ENCODE measurements at regions not wholly inside any gene's neighbourhood (a gene's known extent, or its start where the extent isn't known, plus 50 kb on each side); places are given as distances from the start of the nearest gene placed in this dataset.

DNA sequence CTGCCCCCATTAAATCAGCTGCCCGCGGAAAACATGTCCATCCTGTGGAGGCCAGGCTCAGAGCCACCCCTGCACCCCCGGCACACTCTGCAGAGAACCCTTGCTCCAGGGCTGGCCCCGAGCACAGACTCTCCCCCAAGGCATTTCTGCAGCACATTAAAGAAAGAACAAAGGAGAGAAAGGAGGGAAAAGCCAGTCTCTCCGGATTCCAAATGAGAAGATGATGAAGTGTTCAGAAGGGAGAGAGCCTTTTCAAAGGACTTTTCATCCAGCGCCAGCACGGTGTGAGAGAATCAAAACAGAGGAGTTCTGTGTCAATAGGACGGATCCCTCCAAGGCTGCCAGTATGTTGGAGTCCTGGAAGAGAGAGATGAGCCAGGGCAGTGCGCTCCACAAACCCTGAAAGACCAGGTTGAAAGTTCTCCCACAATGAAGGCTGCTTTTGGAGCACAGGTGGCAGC, 498.3 kb downstream of the NPHP4 start:
- H3K27ac ChIP-seq (ENCODE audit: low read depth, low read length) = no peak overlapping the region

DNA sequence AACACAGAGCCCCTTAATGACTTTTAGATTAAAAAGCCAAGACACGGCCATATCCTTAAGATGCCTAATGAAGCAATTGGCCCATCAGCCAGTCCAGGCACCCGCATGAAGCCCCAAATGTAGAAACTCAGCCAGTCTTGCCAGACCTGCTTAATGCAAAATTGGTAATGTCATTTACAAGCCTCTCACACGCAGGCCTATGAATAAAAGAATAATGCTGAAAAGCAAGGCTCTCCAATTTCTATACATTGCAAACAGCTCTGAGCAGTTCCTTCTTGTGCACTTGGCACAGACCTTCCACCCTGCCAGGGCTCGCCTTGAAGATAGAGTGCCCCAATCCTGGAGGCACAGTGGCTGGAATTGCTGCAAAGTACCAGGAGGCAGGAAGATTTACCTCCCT, 498.9 kb downstream of the NPHP4 start:
- 60 to 79% (median 76%) methylated on average over 4 of the region's 4 CpGs for WGBS, 3 donors
- H3K27ac ChIP-seq (ENCODE audit: low read depth, low read length) = no peak overlapping the region

More for the DNA sequence above, 498.3 kb downstream of the NPHP4 start:
- WGBS, 3 donors = 37 to 57% (median 50%) methylated on average over 9 of the region's 9 CpGs

GRCh38 chr1:5492846-5493245, 499.4 kb downstream of the NPHP4 start:
- H3K27ac ChIP-seq (ENCODE audit: low read depth, low read length) = peak overlapping the region; percentile 8
- WGBS, 3 donors = 64 to 77% (median 76%) methylated on average over 4 of the region's 4 CpGs

GRCh38 chr1:5491207-5491904, 500.9 kb downstream of the NPHP4 start:
- WGBS, 3 donors = 68 to 73% (median 71%) methylated on average over 9 of the region's 9 CpGs

DNA sequence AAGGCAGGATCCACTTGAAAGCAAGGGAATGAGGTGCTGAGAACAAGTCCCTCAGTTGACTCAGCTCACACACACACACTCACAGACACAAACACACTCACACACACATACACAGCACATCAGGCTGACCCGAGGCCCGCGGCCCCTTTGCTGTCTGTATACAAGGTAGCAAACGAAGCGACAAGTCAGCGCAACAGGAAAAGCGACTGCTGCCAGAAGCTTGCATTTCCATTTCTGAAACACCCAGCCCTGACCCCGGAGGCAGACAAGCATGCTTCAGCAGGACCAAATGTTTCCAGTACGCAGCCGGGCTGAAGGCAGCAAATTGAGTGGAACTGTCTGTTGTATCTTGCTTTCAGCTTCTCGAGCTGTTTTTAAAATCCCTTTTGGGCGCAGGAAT, 501.6 kb downstream of the NPHP4 start:
- H3K27ac ChIP-seq (ENCODE audit: low read depth, low read length) = no peak overlapping the region
- WGBS, 3 donors = 50 to 65% (median 60%) methylated on average over 12 of the region's 12 CpGs

More at GRCh38 chr1:5491207-5491904, 500.9 kb downstream of the NPHP4 start:
- no peak overlapping the region for H3K27ac ChIP-seq (ENCODE audit: low read depth, low read length)

GRCh38 chr1:5488448-5488847, 503.8 kb downstream of the NPHP4 start:
- no peak overlapping the region for H3K27ac ChIP-seq (ENCODE audit: low read depth, low read length)
- 74 to 86% (median 74%) methylated on average over 1 of the region's 1 CpG for WGBS, 3 donors

- H3K27ac ChIP-seq (ENCODE audit: low read depth, low read length) = no peak overlapping the region
- WGBS, 3 donors = 69 to 83% (median 83%) methylated on average over 7 of the region's 7 CpGs
Observed at GRCh38 chr1:5485968-5486696, 506.1 kb downstream of the NPHP4 start.

GRCh38 chr1:5485436-5485835, 506.8 kb downstream of the NPHP4 start:
- no peak overlapping the region for H3K27ac ChIP-seq (ENCODE audit: low read depth, low read length)
- 54 to 95% (median 89%) methylated on average over 2 of the region's 2 CpGs for WGBS, 3 donors

DNA sequence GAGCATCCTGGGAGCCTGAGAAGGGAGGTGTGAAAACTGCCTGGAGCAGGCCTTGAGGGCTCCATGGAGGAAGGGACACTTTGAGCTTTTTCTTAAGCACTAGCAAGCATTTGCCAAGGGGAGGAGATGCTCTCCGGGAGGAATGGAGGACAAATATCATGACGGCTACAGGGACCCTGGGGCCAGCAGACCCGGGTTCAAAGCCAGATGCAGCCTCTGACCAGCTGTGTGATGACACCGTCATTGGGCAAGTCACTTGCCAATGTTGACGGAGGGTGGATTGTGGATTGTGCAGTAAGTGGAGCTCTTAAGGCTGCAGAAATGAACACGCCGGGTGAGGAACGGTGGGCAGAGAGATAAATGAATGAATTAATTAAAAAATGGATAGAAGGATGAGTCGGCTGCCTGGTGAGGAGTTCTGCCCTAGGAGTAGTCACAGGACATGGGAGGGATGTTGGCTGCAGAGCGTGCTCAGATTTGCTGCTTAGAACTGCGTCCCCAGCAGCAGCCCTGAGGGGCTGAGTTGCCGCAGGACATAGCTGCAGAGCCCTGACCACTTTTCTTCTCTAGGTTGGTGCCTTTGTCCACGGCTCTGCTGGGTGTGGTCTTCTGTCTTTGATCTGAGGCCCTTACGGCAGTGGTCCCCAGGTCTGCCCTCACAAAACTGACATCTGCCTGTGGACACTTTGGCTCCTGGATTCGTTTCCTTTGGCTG, 507.6 kb downstream of the NPHP4 start:
- 57 to 69% (median 59%) methylated on average over 15 of the region's 15 CpGs for WGBS, 3 donors
- no peak overlapping the region for H3K27ac ChIP-seq (ENCODE audit: low read depth, low read length)

DNA sequence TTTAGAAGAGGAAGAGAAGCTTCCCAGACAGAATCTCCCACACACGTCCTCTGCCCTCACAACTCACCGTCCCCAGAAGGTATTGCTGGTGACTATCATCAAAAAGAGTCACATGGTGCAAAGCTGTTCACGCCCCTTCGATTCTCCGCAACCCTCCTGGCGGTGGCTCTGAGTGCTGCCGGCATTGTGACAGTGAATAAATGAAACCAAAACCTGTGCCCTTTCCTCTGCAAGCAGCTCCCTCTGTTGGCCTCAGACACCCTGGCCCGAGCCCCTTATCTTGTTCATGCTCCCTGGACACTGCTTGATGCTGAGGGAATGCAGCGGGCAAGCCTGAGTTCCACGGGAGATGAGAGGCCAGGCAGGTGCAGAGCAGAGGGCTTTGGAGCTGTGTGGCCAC, 510.3 kb downstream of the NPHP4 start:
- WGBS, 3 donors = 27 to 48% (median 36%) methylated on average over 10 of the region's 10 CpGs
- no peak overlapping the region for H3K27ac ChIP-seq (ENCODE audit: low read depth, low read length)

GRCh38 chr1:5480906-5481305, 511.3 kb downstream of the NPHP4 start:
- 81 to 90% (median 89%) methylated on average over 10 of the region's 10 CpGs for WGBS, 3 donors
- no peak overlapping the region for H3K27ac ChIP-seq (ENCODE audit: low read depth, low read length)

DNA sequence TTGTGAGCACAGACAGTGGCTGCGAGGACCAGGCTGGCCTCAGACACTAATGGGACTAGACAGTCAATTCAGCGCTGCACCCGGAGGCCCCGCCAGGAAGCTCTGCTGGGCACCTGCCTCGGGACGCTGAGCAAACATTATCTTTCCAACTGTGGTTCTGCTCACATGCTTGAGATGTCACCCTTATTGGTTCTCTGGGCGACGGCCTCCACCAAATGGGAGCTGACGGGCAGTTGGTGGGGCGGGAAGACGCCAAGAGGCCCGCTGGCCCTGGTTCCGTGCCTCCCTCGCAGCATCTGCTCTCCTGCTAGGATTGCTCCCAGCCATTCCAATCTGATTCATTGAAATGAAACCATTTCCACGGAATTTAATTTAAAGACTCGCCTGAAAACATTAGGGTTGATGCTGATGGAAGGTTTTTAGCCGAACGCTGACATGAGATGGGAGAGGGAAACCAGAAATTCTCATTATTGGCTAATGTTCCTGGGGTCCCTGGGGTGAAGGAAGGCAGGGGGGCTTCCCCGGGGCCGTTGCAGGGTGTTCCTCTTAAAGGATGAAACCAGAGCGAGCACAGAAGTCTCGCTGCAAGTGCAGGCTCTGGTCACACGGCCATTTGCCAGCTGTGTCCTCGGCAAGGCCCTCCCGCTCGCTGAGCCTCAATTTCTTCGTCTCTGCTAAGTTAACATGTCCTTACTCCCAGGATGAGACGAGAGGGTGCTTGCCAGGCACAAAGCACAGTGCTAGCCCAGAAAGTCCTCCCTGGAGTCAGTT, 512.2 kb downstream of the NPHP4 start:
- WGBS, 3 donors = 78 to 82% (median 82%) methylated on average over 28 of the region's 28 CpGs
- H3K27ac ChIP-seq (ENCODE audit: low read depth, low read length) = no peak overlapping the region

DNA sequence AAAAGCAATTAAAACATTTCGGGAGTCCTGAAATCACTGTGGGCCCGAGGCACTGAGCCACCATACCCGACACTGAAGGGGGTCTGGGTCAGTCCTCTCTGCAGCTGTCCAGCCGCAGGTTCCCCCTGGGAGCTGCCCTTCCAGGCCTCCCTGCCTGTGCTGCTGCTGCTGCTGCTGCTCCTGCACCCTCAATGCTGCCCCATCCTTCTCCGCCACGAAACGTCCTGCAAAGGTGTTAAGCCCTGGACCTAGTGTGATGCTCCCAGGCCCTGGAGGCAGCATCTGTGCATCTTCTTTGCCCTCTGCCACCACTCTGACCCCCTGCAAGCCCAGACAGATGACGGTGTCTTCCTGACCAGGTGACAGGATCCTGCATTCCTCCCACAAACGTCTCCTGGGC, 513.3 kb downstream of the NPHP4 start:
- WGBS, 3 donors = 59 to 66% (median 62%) methylated on average over 9 of the region's 9 CpGs
- H3K27ac ChIP-seq (ENCODE audit: low read depth, low read length) = no peak overlapping the region

GRCh38 chr1:5478156-5478695, 514.0 kb downstream of the NPHP4 start:
- 46 to 83% (median 76%) methylated on average over 6 of the region's 6 CpGs for WGBS, 3 donors

DNA sequence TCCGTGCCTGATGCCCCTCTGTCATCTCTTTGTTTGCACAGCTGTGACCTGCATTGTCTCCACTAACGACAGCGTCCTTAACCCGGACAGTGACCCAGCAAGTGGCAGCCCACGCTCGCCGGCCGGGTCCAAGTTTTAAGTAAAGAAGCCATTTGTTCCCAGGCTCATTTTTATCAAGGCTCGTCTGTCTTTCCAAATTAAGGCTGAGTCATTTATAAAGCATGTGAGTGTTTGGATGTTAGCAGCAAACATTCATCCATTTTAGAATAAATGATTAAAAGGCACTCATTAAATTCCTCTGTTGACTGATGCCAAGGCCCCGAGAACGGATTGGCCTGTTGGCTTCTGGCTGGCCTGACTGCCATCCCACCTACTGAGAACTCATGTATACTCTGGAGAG, 514.5 kb downstream of the NPHP4 start:
- no peak overlapping the region for H3K27ac ChIP-seq (ENCODE audit: low read depth, low read length)
- WGBS, 3 donors = 23 to 69% (median 66%) methylated on average over 11 of the region's 11 CpGs

More at GRCh38 chr1:5478156-5478695, 514.0 kb downstream of the NPHP4 start:
- H3K27ac ChIP-seq (ENCODE audit: low read depth, low read length) = no peak overlapping the region

DNA sequence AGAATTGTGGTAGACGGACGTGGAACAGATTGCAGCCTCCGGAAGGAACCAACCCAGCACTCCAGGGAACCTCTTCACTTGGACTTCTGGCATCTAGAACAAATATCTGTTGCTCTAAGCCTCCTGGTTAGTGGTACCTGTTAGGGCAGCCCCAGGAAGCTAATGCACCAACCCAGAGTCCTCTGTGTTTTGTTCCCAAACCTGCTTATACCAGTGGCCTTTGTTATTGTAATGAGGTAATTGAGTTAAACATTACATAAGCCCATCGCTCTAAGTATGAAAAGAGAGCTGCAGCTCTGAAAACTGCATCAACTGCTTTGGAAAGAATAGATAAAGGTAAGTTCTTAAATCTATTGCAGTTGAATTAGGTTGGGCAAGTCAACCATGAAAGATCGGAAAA, 516.7 kb downstream of the NPHP4 start:
- 65 to 85% (median 79%) methylated on average over 5 of the region's 5 CpGs for WGBS, 3 donors
- no peak overlapping the region for H3K27ac ChIP-seq (ENCODE audit: low read depth, low read length)

DNA sequence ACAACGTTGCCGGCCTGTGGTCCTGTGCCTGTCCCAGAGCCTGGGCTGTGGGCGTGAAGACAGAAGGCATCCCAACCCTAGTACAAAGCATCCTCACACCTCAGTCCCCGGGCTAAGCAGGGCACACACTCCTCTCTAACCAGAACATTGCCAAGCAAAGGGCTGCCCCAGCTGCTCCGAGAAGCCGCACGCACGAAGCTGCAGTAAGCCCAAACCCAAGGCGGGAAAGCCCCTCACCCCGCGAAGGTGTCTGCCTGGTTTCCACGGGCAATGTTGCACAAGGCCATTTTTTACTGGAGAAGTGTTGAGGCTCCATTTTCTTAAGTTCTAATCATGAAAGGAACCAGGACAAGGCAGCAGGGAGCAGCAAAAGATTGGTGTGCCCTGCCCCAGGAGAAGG, 519.0 kb downstream of the NPHP4 start:
- no peak overlapping the region for H3K27ac ChIP-seq (ENCODE audit: low read depth, low read length)
- 82 to 87% (median 87%) methylated on average over 12 of the region's 12 CpGs for WGBS, 3 donors

DNA sequence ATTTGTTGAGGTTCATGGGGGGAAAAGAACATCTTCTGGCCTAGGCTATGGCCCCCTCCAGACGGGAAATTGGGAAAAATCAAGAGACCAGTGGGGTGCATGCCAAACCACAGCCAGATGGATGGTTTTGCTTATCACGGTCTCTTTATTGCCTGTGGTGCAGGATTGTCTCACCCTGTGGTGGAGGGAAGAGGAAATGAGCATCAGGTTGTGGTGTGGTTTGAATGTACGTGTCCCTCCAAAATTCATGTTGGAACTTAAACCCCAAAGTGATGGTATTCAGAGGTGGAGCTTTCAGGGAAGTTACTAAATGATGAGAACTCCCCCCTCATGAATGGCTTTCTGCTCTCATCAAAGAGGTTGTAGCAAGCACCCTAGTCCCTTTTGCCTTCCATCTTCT, 525.7 kb downstream of the NPHP4 start:
- 19 to 55% (median 44%) methylated on average over 3 of the region's 3 CpGs for WGBS, 3 donors
- no peak overlapping the region for H3K27ac ChIP-seq (ENCODE audit: low read depth, low read length)
